ENCODE measurements at regions not wholly inside any gene's neighbourhood (a gene's known extent, or its start where the extent isn't known, plus 50 kb on each side); places are given as distances from the start of the nearest gene placed in this dataset.

DNA sequence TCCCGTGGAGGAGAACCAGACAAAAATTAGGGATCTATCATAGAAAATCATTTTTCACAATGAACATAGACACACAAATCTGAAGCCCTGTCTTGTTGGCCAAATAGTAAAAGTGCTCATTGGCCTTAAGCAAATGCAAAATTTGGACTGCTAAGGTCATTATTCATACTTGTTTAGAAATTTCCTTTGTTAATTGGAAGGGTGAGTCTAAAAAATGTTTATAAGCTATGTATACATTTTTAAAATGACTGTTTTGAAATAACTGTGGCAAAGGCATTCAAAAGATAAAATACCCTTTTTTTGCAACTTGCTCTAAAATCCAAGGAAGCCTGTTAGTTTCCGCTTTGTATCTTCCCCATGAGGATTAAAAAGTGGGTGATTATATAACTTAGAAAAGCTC is 195.0 kb downstream of the ZNF330 start:
- Histone ChIP-seq H3K36me3 (ENCODE audit: control insufficient read depth in 2 of 3, insufficient read depth in 3 of 3, low read length in 3 of 3) (no peaks in the 10 kb centered on the region), H3K9me3 (ENCODE audit: control insufficient read depth in 2 of 3, insufficient read depth in 1 of 3, low read length in 3 of 3) (no peaks in the 10 kb centered on the region), H3K4me3 (ENCODE audit: low read length in 3 of 3) (no peak overlapping the region), H3K27ac (ENCODE audit: low read depth in 2 of 2, low read length in 2 of 2) (no peak overlapping the region), H3K4me1 (ENCODE audit: control insufficient read depth in 2 of 3, insufficient read depth in 2 of 3, low read depth in 1 of 3, low read length in 3 of 3) (no peaks in the 10 kb centered on the region), H3K27me3 (ENCODE audit: control insufficient read depth, insufficient read depth, low read length) (no peaks in the 10 kb centered on the region), H3K9ac (ENCODE audit: low read length in 3 of 3) (no peak overlapping the region)
- intact Hi-C loops (cut with DNase I), result no loop called here
- no peak for DNase-seq
- no peak for FAIRE-seq
- TF ChIP-seq, protein P1, sequence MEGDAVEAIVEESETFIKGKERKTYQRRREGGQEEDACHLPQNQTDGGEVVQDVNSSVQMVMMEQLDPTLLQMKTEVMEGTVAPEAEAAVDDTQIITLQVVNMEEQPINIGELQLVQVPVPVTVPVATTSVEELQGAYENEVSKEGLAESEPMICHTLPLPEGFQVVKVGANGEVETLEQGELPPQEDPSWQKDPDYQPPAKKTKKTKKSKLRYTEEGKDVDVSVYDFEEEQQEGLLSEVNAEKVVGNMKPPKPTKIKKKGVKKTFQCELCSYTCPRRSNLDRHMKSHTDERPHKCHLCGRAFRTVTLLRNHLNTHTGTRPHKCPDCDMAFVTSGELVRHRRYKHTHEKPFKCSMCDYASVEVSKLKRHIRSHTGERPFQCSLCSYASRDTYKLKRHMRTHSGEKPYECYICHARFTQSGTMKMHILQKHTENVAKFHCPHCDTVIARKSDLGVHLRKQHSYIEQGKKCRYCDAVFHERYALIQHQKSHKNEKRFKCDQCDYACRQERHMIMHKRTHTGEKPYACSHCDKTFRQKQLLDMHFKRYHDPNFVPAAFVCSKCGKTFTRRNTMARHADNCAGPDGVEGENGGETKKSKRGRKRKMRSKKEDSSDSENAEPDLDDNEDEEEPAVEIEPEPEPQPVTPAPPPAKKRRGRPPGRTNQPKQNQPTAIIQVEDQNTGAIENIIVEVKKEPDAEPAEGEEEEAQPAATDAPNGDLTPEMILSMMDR (IDR thresholded peaks at IDR 0.05; ENCODE audit: borderline replicate concordance, extremely low read depth, insufficient read depth), result no peak

DNA sequence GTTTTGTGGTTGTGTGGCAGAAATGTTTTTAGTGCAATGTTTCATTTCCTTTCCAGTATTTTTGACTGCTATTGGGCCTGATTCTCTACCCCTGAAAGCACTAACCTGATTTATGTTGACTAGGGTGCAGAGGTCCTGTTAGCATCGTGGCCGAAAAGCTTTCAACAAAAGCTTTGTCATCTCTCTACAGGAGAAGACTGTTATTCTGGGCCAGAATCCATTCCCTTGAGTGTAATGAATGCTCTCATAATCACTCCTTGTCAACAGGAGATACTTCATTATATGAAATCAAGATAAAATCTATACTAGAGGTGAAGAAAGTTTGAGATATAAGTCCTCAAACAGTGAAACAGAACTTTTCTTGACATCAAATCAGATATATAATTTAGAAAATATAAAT is 195.5 kb downstream of the ZNF330 start:
- Histone ChIP-seq H3K9me3 (ENCODE audit: control insufficient read depth in 2 of 3, insufficient read depth in 1 of 3, low read length in 3 of 3) (no peaks in the 10 kb centered on the region), H3K27ac (ENCODE audit: low read depth in 2 of 2, low read length in 2 of 2) (no peak overlapping the region), H3K4me3 (ENCODE audit: low read length in 3 of 3) (no peak overlapping the region), H3K4me1 (ENCODE audit: control insufficient read depth in 2 of 3, insufficient read depth in 2 of 3, low read depth in 1 of 3, low read length in 3 of 3) (no peaks in the 10 kb centered on the region), H3K36me3 (ENCODE audit: control insufficient read depth in 2 of 3, insufficient read depth in 3 of 3, low read length in 3 of 3) (no peaks in the 10 kb centered on the region), H3K27me3 (ENCODE audit: control insufficient read depth, insufficient read depth, low read length) (no peaks in the 10 kb centered on the region), H3K9ac (ENCODE audit: low read length in 3 of 3) (no peak overlapping the region)
- FAIRE-seq (no peak), DNase-seq (peak in 2 of 5 donors; percentile 48 to 64)
- intact Hi-C loops (cut with DNase I), result no loop called here
- TF ChIP-seq, protein P1 (IDR thresholded peaks at IDR 0.05; ENCODE audit: borderline replicate concordance, extremely low read depth, insufficient read depth), result no peak

DNA sequence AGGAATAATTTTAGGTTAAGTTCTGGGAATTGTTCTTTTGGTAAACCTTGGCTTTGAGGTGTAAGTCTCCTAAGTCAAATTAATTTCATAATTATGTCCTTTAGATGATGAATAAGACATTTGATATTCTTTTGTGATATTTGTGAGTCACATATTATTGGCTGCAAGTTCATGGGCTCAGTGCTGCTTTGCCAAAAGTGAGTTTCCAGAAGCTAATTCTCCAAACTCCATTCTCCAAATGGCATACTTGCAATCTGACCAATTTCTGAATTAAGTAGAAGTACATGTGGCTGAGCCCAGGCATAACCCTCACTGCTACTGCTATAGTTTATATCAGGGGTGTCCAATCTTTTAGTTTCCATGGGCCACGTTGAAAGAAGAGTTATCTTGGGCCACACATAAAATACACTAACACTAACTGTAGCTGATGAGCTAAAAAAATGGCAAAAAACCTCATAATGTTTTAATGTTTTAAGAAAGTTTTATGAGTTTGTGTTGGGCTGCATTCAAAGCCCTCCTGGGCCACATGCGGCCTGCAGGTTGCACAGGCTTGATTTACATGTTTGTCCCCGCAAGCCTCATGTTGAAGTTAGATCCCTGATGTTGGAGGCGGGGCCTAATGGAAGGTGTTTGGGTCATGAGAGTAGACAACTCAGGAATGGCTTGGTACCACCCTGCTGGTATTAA is 196.1 kb downstream of the ZNF330 start:
- TF ChIP-seq, protein P1 (IDR thresholded peaks at IDR 0.05; ENCODE audit: borderline replicate concordance, extremely low read depth, insufficient read depth), result no peak
- FAIRE-seq, result no peak
- no peak overlapping the region for H3K27ac ChIP-seq (ENCODE audit: low read depth in 2 of 2, low read length in 2 of 2)

DNA sequence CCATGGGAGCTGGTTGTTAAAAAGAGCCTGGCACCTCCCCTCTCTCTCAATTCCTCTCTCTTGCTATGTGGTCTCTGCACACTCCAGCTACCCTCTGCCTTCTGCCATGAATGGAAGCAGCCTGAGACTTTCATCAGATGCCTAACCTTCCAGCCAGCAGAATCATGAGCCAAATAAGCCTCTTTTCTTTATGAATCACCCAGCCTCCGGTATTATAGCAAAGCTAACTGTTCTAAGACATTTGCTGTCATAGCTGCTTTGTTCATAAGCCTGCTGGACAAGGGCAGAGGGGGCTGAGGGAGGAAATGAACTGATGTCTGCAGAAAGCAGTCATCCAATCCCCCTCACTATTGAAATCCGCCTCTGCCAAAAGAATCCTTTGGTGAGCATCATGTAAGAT is 196.7 kb downstream of the ZNF330 start:
- no peaks in the 10 kb centered on the region for H3K9me3 ChIP-seq (ENCODE audit: control insufficient read depth in 2 of 3, insufficient read depth in 1 of 3, low read length in 3 of 3)
- no peak overlapping the region for H3K9ac ChIP-seq (ENCODE audit: low read length in 3 of 3)
- TF ChIP-seq, protein P1 (IDR thresholded peaks at IDR 0.05; ENCODE audit: borderline replicate concordance, extremely low read depth, insufficient read depth), result no peak
- DNase-seq (no peak), FAIRE-seq (no peak)
- no peaks in the 10 kb centered on the region for H3K27me3 ChIP-seq (ENCODE audit: control insufficient read depth, insufficient read depth, low read length)
- no peaks in the 10 kb centered on the region for H3K4me1 ChIP-seq (ENCODE audit: control insufficient read depth in 2 of 3, insufficient read depth in 2 of 3, low read depth in 1 of 3, low read length in 3 of 3)
- no peak overlapping the region for H3K4me3 ChIP-seq (ENCODE audit: low read length in 3 of 3)
- no peaks in the 10 kb centered on the region for H3K36me3 ChIP-seq (ENCODE audit: control insufficient read depth in 2 of 3, insufficient read depth in 3 of 3, low read length in 3 of 3)
- intact Hi-C loops (cut with DNase I), result no loop called here
- H3K27ac ChIP-seq (ENCODE audit: low read depth in 2 of 2, low read length in 2 of 2), result no peak overlapping the region

More for the DNA sequence above, 196.1 kb downstream of the ZNF330 start:
- no peaks in the 10 kb centered on the region for H3K4me1 ChIP-seq (ENCODE audit: control insufficient read depth in 2 of 3, insufficient read depth in 2 of 3, low read depth in 1 of 3, low read length in 3 of 3)
- H3K9ac ChIP-seq (ENCODE audit: low read length in 3 of 3), result no peak overlapping the region
- intact Hi-C loops (cut with DNase I), result no loop called here
- no peaks in the 10 kb centered on the region for H3K9me3 ChIP-seq (ENCODE audit: control insufficient read depth in 2 of 3, insufficient read depth in 1 of 3, low read length in 3 of 3)
- DNase-seq, result peak in 1 of 5 donors; percentile 12
- H3K27me3 ChIP-seq (ENCODE audit: control insufficient read depth, insufficient read depth, low read length), result no peaks in the 10 kb centered on the region
- no peaks in the 10 kb centered on the region for H3K36me3 ChIP-seq (ENCODE audit: control insufficient read depth in 2 of 3, insufficient read depth in 3 of 3, low read length in 3 of 3)
- no peak overlapping the region for H3K4me3 ChIP-seq (ENCODE audit: low read length in 3 of 3)
